HCT116 (cell line): ENCODE measurements at regions not wholly inside any gene's neighbourhood (a gene's known extent, or its start where the extent isn't known, plus 50 kb on each side); places are given as distances from the start of the nearest gene placed in this dataset.
A peak's percentile ranks its signal among the peaks of the same experiment; 100 is the strongest.
"Not testable (repeated sequence)": the region's sequence is repeated elsewhere in the genome, so short reads cannot be mapped to it uniquely, and the experiment has no call there.

Experiments
- ATAC-seq: fragments of 200-7000 bp; cut with Tn5 transposase; 2 replicates; pipeline ENCODE4 v1.9.1; 2020; ENCODE audit warnings: mild to moderate bottlenecking, moderate library complexity
- BruUV-seq: library from RNA; stranded (reverse); fragments of 400-500 nt; replicated peaks from 2 replicates; lab custom pipeline; 2021; lab: Mats Ljungman, UMichigan
- CTCF ChIA-PET: fragments of 300-600 bp; sonication (Branson Sonifier 250); formaldehyde crosslinking; loops from one replicate; lab custom pipeline; 2021; ENCODE audit warnings: antibody characterized with exemption; lab: Charles Lee
- POLR2A ChIA-PET: fragments of 300-600, 350-600 bp; sonication (Branson Sonifier 250); formaldehyde crosslinking; loops from one replicate; lab custom pipeline; 2021; ENCODE audit warnings: antibody characterized with exemption; lab: Charles Lee
- RAD21 ChIA-PET, 2 experiments: fragments of 300-600 bp; sonication (Branson Sonifier 250); formaldehyde crosslinking; loops; one replicate each; lab custom pipeline; 2023; ENCODE audit warnings: low total read pairs in 2 of 2; ENCODE audit not compliant: uncharacterized antibody in 2 of 2, unreplicated experiment in 2 of 2, low non-redundant PET in 1 of 2; lab: Charles Lee
- DNase-seq: peaks from one replicate; pipeline ENCODE4 v3.0.0-alpha.2; 2010; ENCODE audit warnings: low read depth, low spot score
- H2AFZ ChIP-seq: fragments of 200-600 bp; shearing (Covaris generic), sonication (generic); 2 replicates; pipeline ENCODE4 v1.6.1; 2017; ENCODE audit warnings: low read depth, mixed run types, mixed read lengths, antibody characterized with exemption, low read length; ENCODE audit not compliant: poor library complexity, severe bottlenecking
- H3K27ac ChIP-seq: 2 replicates; pipeline ENCODE4 v1.5.1; 2012; ENCODE audit warnings: low read depth, low read length
- H3K27me3 ChIP-seq: fragments of 200-600 bp; sonication (generic); 2 replicates; pipeline ENCODE4 v1.6.1; 2016; ENCODE audit warnings: mixed run types, low read length, mixed read lengths; ENCODE audit not compliant: insufficient read depth
- H3K36me3 ChIP-seq, 2 experiments: fragments of 200-500 bp in 1 of 2; fragments of 200-600 bp in 1 of 2; sonication (Bioruptor generic) in 1 of 2; sonication (generic) in 1 of 2; 2 replicates each; pipeline versions ENCODE4 v1.5.1 to v1.6.1; 2014 to 2016; ENCODE audit warnings: low read length in 2 of 2, inconsistent platforms in 1 of 2, mixed read lengths in 1 of 2, mixed run types in 1 of 2; ENCODE audit not compliant: insufficient read depth in 2 of 2, control insufficient read depth in 1 of 2
- H3K4me1 ChIP-seq, 2 experiments: fragments of 200-600 bp in 1 of 2; sonication (generic) in 1 of 2; 2 replicates each; pipeline versions ENCODE4 v1.5.1 to v1.6.1; 2012 to 2017; ENCODE audit warnings: low read length in 2 of 2, inconsistent platforms in 1 of 2, mild to moderate bottlenecking in 1 of 2, mixed read lengths in 1 of 2, mixed run types in 1 of 2, moderate library complexity in 1 of 2; ENCODE audit not compliant: insufficient read depth in 2 of 2, control insufficient read depth in 1 of 2
- H3K4me2 ChIP-seq: fragments of 200-600 bp; sonication (generic); 2 replicates; pipeline ENCODE4 v1.6.1; 2017; ENCODE audit warnings: mixed run types, low read length, mixed read lengths
- H3K4me3 ChIP-seq, 2 experiments: fragments of 200-600 bp in 1 of 2; sonication (generic) in 1 of 2; replicated peaks in 1 of 2; 2 replicates each; pipeline ENCODE4 v1.5.1; 2011 to 2016; ENCODE audit warnings: low read length in 2 of 2, control low read depth in 1 of 2, low read depth in 1 of 2, mild to moderate bottlenecking in 1 of 2, mixed read lengths in 1 of 2, mixed run types in 1 of 2
- H3K79me2 ChIP-seq: fragments of 200-600 bp; sonication (generic); 2 replicates; pipeline ENCODE4 v1.6.1; 2017; ENCODE audit warnings: mild to moderate bottlenecking, mixed run types, low read length, moderate library complexity, mixed read lengths; ENCODE audit not compliant: insufficient read depth
- H3K9ac ChIP-seq: fragments of 200-600 bp; sonication (generic); 2 replicates; pipeline ENCODE4 v1.6.1; 2016; ENCODE audit warnings: low read length, mixed read lengths
- H3K9me2 ChIP-seq: fragments of 200-600 bp; sonication (generic), shearing (Covaris generic); 2 replicates; pipeline ENCODE4 v1.6.1; 2017; ENCODE audit warnings: mixed run types, mild to moderate bottlenecking, moderate library complexity; ENCODE audit not compliant: insufficient read depth
- H3K9me3 ChIP-seq, 2 experiments: fragments of 200-500 bp in 1 of 2; fragments of 200-600 bp in 1 of 2; sonication (Bioruptor generic) in 1 of 2; sonication (generic) in 1 of 2; 2 replicates each; pipeline ENCODE4 v1.6.1; 2014 to 2017; ENCODE audit warnings: low read length in 2 of 2, mixed read lengths in 2 of 2, inconsistent platforms in 1 of 2, low read depth in 1 of 2, mild to moderate bottlenecking in 1 of 2, mixed run types in 1 of 2, moderate library complexity in 1 of 2; ENCODE audit not compliant: control insufficient read depth in 1 of 2, insufficient read depth in 1 of 2
- H4K20me1 ChIP-seq: fragments of 200-600 bp; sonication (generic), shearing (Covaris generic); 2 replicates; pipeline ENCODE4 v1.6.1; 2017; ENCODE audit warnings: mixed run types, mild to moderate bottlenecking, moderate library complexity; ENCODE audit not compliant: insufficient read depth
- EGR1 ChIP-seq: IDR thresholded peaks from 2 replicates; pipeline ENCODE4 v1.6.1; 2012; ENCODE audit warnings: low read depth
- ELF1 ChIP-seq: IDR thresholded peaks from 2 replicates; pipeline ENCODE4 v1.6.1; 2012; ENCODE audit warnings: low read depth, borderline replicate concordance
- EZH2 ChIP-seq: fragments of 200-600 bp; sonication (generic); IDR thresholded peaks from 2 replicates; pipeline ENCODE4 v1.6.1; 2017; ENCODE audit warnings: antibody characterized with exemption, mixed run types
- EZH2phosphoT487 ChIP-seq: fragments of 200-600 bp; IDR thresholded peaks from 2 replicates; pipeline ENCODE4 v1.6.1; 2018; ENCODE audit warnings: antibody characterized with exemption, borderline replicate concordance
- JUND ChIP-seq: IDR thresholded peaks from 2 replicates; pipeline ENCODE4 v1.6.1; 2012
- MAX ChIP-seq: IDR thresholded peaks from 2 replicates; pipeline ENCODE4 v1.6.1; 2012
- POLR2AphosphoS5 ChIP-seq: IDR thresholded peaks from 2 replicates; pipeline ENCODE4 v1.6.1; 2011; ENCODE audit warnings: mild to moderate bottlenecking, low read depth, low read length, moderate library complexity
- RAD21 ChIP-seq: IDR thresholded peaks from 2 replicates; pipeline ENCODE4 v1.6.1; 2012; ENCODE audit warnings: low read depth, mild to moderate bottlenecking
- REST ChIP-seq: IDR thresholded peaks from 2 replicates; pipeline ENCODE4 v1.6.1; 2012; ENCODE audit warnings: low read depth
- SP1 ChIP-seq: IDR thresholded peaks from 2 replicates; pipeline ENCODE4 v1.6.1; 2012; ENCODE audit warnings: low read depth
- ZFX ChIP-seq: fragments of 450-650 bp; IDR thresholded peaks from 2 replicates; pipeline ENCODE4 v1.6.1; 2017
- intact Hi-C: fragments of 100-400 bp; cut with micrococcal nuclease; formaldehyde crosslinking; loops from 2 replicates; pipeline ENCODE4 v1.10.0; 2022
- TF ChIP-seq, protein P1 (sequence below), 3 experiments: fragments of 200-600 bp in 1 of 3; sonication (generic) in 1 of 3; IDR thresholded peaks in 2 of 3; conservative IDR thresholded peaks in 1 of 3; 2 replicates each; pipeline ENCODE4 v1.5.1; 2012 to 2017; ENCODE audit warnings: low read depth in 2 of 3, low read length in 2 of 3, antibody characterized with exemption in 1 of 3, borderline replicate concordance in 1 of 3, control low read depth in 1 of 3, mild to moderate bottlenecking in 1 of 3, mixed read lengths in 1 of 3, mixed run types in 1 of 3, moderate library complexity in 1 of 3; ENCODE audit not compliant: insufficient read depth in 1 of 3

- Histone ChIP-seq H3K4me1 (no peaks in the 10 kb centered on the region), H3K27me3 (no peaks in the 10 kb centered on the region), H3K4me2 (peak overlapping the region; percentile 45), H4K20me1 (no peaks in the 10 kb centered on the region), H2AFZ (no peak overlapping the region), H3K9me2 (no peaks in the 10 kb centered on the region), H3K79me2 (no peaks in the 10 kb centered on the region), H3K4me3 (peak overlapping the region in 1 of 2 experiments; percentile 21; a peak in 1 of 4 replicates), H3K9me3 (no peaks in the 10 kb centered on the region), H3K9ac (no peak overlapping the region), H3K36me3 (no peaks in the 10 kb centered on the region), H3K27ac (no peak overlapping the region)
- ChIA-PET CTCF (no interaction called here), RAD21 (no interaction called here), POLR2A (no interaction called here)
- ATAC-seq = no peak
- intact Hi-C loops = no loop called here
- no TSS peak for BruUV-seq
- no peak for DNase-seq
- no peak for TF ChIP-seq ELF1
- TF ChIP-seq EGR1 = no peak
- no peak for TF ChIP-seq EZH2
- no peak for TF ChIP-seq ZFX
- TF ChIP-seq SP1 = no peak
- TF ChIP-seq MAX = no peak
- no peak for TF ChIP-seq REST
- no peak for TF ChIP-seq RAD21
- no peak for TF ChIP-seq POLR2AphosphoS5
- TF ChIP-seq EZH2phosphoT487 = no peak
- TF ChIP-seq JUND = no peak
- TF ChIP-seq, protein P1, sequence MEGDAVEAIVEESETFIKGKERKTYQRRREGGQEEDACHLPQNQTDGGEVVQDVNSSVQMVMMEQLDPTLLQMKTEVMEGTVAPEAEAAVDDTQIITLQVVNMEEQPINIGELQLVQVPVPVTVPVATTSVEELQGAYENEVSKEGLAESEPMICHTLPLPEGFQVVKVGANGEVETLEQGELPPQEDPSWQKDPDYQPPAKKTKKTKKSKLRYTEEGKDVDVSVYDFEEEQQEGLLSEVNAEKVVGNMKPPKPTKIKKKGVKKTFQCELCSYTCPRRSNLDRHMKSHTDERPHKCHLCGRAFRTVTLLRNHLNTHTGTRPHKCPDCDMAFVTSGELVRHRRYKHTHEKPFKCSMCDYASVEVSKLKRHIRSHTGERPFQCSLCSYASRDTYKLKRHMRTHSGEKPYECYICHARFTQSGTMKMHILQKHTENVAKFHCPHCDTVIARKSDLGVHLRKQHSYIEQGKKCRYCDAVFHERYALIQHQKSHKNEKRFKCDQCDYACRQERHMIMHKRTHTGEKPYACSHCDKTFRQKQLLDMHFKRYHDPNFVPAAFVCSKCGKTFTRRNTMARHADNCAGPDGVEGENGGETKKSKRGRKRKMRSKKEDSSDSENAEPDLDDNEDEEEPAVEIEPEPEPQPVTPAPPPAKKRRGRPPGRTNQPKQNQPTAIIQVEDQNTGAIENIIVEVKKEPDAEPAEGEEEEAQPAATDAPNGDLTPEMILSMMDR (IDR thresholded peaks at IDR 0.05 in 2 of 3, conservative IDR thresholded peaks at IDR 0.05 in 1 of 3; ENCODE audit: borderline replicate concordance in 1 of 3, insufficient read depth in 1 of 3, low read depth in 2 of 3, low read length in 2 of 3) = no peak
These were observed 140.8 kb upstream of the ISL1 start for GRCh38 chr5:51242456-51242855.

- H3K79me2 ChIP-seq, H3K9me2 ChIP-seq, RAD21 ChIA-PET, H3K27me3 ChIP-seq, CTCF ChIA-PET, H2AFZ ChIP-seq, H3K4me1 ChIP-seq, H3K27ac ChIP-seq, H4K20me1 ChIP-seq, H3K4me2 ChIP-seq, H3K36me3 ChIP-seq, DNase-seq, ATAC-seq, POLR2A ChIA-PET, intact Hi-C loops, BruUV-seq, H3K9me3 ChIP-seq, H3K4me3 ChIP-seq, H3K9ac ChIP-seq: not testable (repeated sequence)
These were observed 132.3 kb upstream of the ISL1 start for GRCh38 chr5:51250957-51251356.
